ENCODE measurements at regions not wholly inside any gene's neighbourhood (a gene's known extent, or its start where the extent isn't known, plus 50 kb on each side); places are given as distances from the start of the nearest gene placed in this dataset.

DNA sequence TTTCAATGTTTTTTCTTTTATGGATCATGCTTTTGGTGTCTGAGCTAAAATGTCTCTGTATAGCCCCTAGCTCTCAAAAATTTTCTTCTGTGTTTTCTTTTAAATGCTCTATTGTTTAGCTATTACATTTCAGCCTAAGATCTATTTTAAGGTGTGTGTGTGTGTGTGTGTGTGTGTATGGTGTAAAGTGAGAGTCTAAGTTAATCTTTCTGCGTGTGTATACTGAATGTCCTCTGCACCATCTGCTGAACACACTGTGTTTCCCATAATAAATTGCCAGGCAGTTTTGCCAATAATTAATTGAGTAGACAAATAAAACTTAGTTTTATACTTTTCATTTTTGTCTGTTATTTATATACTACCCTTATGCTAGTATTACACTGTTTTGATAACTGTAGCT lies 2096.3 kb upstream of the C9orf72 start:
- no peak for DNase-seq (ENCODE audit: low read depth in 2 of 2)

DNA sequence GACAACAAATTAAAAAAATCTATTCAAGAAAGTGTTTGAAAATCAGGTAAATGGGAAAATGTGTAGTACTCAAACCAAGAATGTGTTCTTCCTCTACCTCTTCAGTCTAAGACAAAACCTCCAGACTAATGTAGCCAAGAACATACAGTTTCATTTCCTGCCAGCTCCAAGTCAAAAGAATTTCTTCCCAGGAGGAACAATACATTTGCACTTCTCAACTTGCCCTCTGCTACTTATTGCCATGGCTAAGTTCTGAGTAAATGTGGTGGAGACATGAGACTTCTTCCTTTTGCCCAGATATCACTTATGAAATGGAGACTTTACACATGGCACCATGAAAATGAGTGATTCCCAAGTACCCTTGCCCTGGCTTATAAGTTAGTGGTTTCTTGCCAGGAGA lies 2112.2 kb upstream of the C9orf72 start:
- no peak for DNase-seq (ENCODE audit: low read depth in 2 of 2)

- no peak for DNase-seq (ENCODE audit: low read depth in 2 of 2)
Measured at GRCh38 chr9:29691145-29691544, 2117.9 kb upstream of the C9orf72 start.

- no peak for DNase-seq (ENCODE audit: low read depth in 2 of 2)
Measured at GRCh38 chr9:29691758-29692407, 2118.6 kb upstream of the C9orf72 start.

- no peak for DNase-seq (ENCODE audit: low read depth in 2 of 2)
Measured at GRCh38 chr9:29697011-29697410, 2123.7 kb upstream of the C9orf72 start.

GRCh38 chr9:29701559-29701958 lies 2128.3 kb upstream of the C9orf72 start:
- DNase-seq (ENCODE audit: low read depth in 2 of 2), result no peak

DNA sequence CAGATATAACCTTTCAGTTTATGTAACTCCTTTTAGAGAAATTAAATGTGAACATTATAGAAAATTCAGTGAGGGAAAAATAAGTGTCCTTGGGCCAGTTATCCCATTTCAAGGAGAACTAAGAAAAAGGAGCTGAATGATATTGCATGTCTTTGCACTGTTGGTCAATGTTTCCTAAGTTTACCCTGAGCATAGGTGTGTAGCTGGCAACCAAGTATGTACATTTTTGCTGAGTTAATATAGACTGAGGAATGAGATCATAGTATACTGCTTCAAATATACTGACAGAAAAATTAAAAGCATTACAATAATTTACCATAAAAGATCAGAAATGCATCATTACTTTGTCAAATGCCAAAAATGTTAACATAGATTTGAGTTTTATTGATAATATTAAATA lies 2128.7 kb upstream of the C9orf72 start:
- DNase-seq (ENCODE audit: low read depth in 2 of 2), result no peak

GRCh38 chr9:29714860-29715259 lies 2141.6 kb upstream of the C9orf72 start:
- DNase-seq (ENCODE audit: low read depth in 2 of 2), result no peak

GRCh38 chr9:29717631-29718030 lies 2144.3 kb upstream of the C9orf72 start:
- no peak for DNase-seq (ENCODE audit: low read depth in 2 of 2)

- DNase-seq (ENCODE audit: low read depth in 2 of 2), result no peak
Measured at GRCh38 chr9:29730163-29730562, 2156.9 kb upstream of the C9orf72 start.

GRCh38 chr9:29740518-29740917 lies 2167.2 kb upstream of the C9orf72 start:
- no peak for DNase-seq (ENCODE audit: low read depth in 2 of 2)

DNA sequence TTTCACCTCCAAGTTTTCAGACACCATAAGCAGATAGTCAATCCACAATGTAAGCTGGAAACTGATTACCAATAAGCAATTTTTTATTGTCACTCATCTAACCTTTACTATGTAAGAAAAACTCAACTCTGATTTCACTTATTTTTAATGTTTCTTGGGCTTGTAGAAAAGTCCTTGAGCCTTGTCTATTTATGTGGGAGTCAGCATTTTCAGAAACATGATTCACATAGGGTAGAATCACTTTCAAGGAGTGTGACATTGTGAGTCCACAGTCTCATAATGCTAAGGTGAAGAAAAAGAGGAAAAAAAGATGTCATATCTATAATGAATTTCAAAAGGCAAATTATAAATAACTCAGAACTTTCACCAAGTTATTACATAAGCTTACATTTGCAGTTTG lies 2167.9 kb upstream of the C9orf72 start:
- DNase-seq (ENCODE audit: low read depth in 2 of 2), result no peak

DNA sequence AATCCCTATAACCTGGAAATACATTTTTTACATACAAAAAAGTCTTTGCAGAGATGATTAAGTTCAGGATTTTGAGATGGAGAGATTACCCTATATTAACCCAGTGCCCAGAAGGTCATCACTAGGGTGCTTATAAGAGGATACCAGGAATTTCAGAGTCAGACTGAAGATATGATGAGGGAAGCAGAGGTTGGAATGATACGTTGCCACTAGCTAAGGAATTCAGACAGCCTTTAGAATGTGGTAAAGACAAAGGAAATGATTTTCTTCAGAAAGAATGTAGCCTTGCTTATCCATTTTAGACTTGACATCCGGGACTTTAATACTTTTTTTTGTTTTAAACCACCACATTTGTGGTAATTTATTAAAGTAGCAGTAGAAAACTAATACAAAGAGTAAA lies 2176.8 kb upstream of the C9orf72 start:
- no peak for DNase-seq (ENCODE audit: low read depth in 2 of 2)

- DNase-seq (ENCODE audit: low read depth in 2 of 2), result no peak
Measured at GRCh38 chr9:29751226-29751625, 2177.9 kb upstream of the C9orf72 start.

DNA sequence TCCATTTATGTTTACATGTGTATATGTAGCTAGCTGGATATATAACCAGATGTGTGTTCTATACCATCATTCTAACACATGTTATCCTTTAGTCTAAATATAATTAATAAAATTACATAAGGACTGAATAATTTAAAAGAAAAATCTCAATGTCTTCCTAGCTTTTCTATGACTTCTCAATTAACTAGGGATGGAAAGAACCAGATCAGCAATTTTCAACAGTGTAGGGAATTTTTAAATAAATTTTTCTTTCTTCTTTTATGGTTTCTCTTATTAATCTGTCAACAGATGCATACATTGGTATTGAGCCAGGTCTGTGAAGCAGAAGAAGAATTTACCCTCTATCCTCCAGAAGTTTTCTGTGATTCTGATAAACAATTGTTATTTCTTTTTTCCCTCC lies 2180.4 kb upstream of the C9orf72 start:
- no peak for DNase-seq (ENCODE audit: low read depth in 2 of 2)

DNA sequence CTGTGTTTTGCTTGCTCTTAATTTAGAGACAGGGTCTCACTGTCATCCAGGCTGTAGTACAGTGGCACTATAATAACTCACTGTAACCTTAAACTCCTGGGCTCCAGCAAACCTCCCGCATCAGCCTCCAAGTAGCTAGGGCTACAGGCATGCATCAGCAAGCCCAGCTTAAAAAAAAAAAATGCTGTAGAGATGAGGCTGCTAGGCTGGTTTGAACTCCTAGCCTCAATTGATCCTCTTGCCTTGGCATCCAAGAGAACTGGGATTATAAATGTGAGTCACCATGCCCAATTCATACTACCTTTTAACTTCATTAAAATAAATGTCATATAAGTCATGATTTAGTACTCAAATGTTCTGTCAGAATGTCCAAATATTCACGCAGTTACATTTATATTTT lies 2195.7 kb upstream of the C9orf72 start:
- DNase-seq (ENCODE audit: low read depth in 2 of 2), result no peak

DNA sequence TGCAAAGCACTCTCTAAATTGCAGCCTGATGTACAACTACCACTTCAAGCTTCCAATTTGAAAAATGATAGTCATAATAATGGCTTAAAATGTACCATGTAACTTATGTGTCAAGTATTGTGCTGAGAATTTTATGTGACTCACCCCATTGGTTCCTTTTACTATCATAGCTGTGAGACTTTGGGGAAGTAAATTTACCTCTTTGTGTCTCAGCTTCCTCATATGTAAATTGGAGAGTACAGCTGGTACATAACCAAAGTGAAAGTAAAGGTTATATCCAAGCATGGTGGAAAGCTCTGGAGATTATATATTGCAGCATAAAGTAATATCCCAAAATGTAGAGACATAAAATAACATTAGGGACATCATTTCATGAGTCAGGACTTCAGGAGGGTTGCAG lies 2200.4 kb upstream of the C9orf72 start:
- no peak for DNase-seq (ENCODE audit: low read depth in 2 of 2)

GRCh38 chr9:29775491-29775890 lies 2202.2 kb upstream of the C9orf72 start:
- DNase-seq (ENCODE audit: low read depth in 2 of 2), result no peak

DNA sequence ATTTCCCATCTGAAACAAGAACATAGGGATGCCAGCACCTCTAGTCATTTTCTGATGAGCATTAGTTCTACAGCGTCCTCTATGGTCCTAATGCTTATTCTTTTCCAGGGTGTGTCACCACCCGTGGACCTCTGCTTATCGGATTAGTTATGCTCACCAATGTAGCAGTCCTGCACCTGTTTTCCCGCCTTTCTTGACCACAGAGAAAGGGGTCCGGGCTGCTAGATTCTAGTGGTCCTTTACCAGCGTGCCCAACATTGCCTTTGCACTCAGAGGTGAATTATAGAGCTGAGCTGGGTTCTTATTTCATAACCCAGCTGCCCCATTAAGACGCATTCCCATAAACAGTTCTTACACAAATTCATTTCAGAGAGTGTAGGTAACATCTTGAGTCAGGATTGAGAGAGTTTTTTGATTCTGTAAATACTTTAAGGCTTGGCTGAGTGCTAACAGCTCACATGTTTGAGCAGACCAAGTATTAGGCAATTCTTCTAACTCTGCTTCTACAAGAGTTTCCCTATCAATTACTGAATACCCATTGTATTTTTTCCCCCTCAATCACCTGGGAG lies 2205.1 kb upstream of the C9orf72 start:
- no peak for DNase-seq (ENCODE audit: low read depth in 2 of 2)

- DNase-seq (ENCODE audit: low read depth in 2 of 2), result no peak
Measured at GRCh38 chr9:29793970-29794369, 2220.7 kb upstream of the C9orf72 start.

- DNase-seq (ENCODE audit: low read depth in 2 of 2), result no peak
Measured at GRCh38 chr9:29796291-29796952, 2223.1 kb upstream of the C9orf72 start.

- DNase-seq (ENCODE audit: low read depth in 2 of 2), result no peak
Measured at GRCh38 chr9:29798599-29798998, 2225.3 kb upstream of the C9orf72 start.

GRCh38 chr9:29799227-29799626 lies 2225.9 kb upstream of the C9orf72 start:
- no peak for DNase-seq (ENCODE audit: low read depth in 2 of 2)

GRCh38 chr9:29800821-29801220 lies 2227.5 kb upstream of the C9orf72 start:
- no peak for DNase-seq (ENCODE audit: low read depth in 2 of 2)

Measured in stimulated activated CD4-positive, alpha-beta T cell treated with anti-CD3 and anti-CD28 coated beads, Interleukin-12 subunit alpha, Interleukin-12 subunit beta, amount 100 ng/mL, for 24 hours (primary cell).